Neural cell (in vitro differentiated cells): ENCODE measurements at regions not wholly inside any gene's neighbourhood (a gene's known extent, or its start where the extent isn't known, plus 50 kb on each side); places are given as distances from the start of the nearest gene placed in this dataset.

Source experiments
- H2AFZ ChIP-seq: fragments of 200-600, 300-800 bp; sonication (generic), shearing (Covaris generic); 2 replicates; pipeline ENCODE4 v1.6.0; 2014; ENCODE audit warnings: low read depth, mild to moderate bottlenecking, antibody characterized with exemption, low read length, moderate library complexity
- H3F3A ChIP-seq: fragments of 200-600 bp; shearing (Covaris generic); 2 replicates; pipeline ENCODE4 v1.6.1; 2016; ENCODE audit warnings: mild to moderate bottlenecking, moderate library complexity, mixed read lengths, antibody characterized with exemption, low read length; ENCODE audit not compliant: insufficient read depth, poor library complexity, severe bottlenecking
- H3K27ac ChIP-seq: fragments of 200-600, 300-800 bp; sonication (generic), shearing (Covaris generic); 2 replicates; pipeline ENCODE4 v1.5.1; 2014; ENCODE audit warnings: mild to moderate bottlenecking, low read length, moderate library complexity
- H3K27me3 ChIP-seq: fragments of 300-800, 200-600 bp; sonication (generic), shearing (Covaris generic); 2 replicates; pipeline ENCODE4 v1.6.0; 2014; ENCODE audit warnings: mild to moderate bottlenecking, low read depth, low read length, moderate library complexity; ENCODE audit not compliant: insufficient read depth
- H3K36me3 ChIP-seq: fragments of 300-800, 200-600 bp; sonication (generic), shearing (Covaris generic); 2 replicates; pipeline ENCODE4 v1.5.1; 2014; ENCODE audit warnings: mild to moderate bottlenecking, antibody characterized with exemption, low read length, moderate library complexity; ENCODE audit not compliant: insufficient read depth
- H3K4me2 ChIP-seq: fragments of 300-800, 200-600 bp; sonication (generic), shearing (Covaris generic); 2 replicates; pipeline ENCODE4 v1.6.0; 2014; ENCODE audit warnings: mild to moderate bottlenecking, low read length
- H3K4me3 ChIP-seq: fragments of 300-800, 200-600 bp; sonication (generic), shearing (Covaris generic); 2 replicates; pipeline ENCODE4 v1.5.1; 2014; ENCODE audit warnings: mild to moderate bottlenecking, low read length, moderate library complexity
- H3K79me2 ChIP-seq: fragments of 200-600 bp; shearing (Covaris generic); replicated peaks from 2 replicates; pipeline ENCODE4 v1.6.0; 2014; ENCODE audit warnings: mild to moderate bottlenecking, low read length, moderate library complexity; ENCODE audit not compliant: insufficient read depth
- H3K9ac ChIP-seq: fragments of 300-800, 200-600 bp; sonication (generic), shearing (Covaris generic); 2 replicates; pipeline ENCODE4 v1.6.1; 2016; ENCODE audit warnings: mild to moderate bottlenecking, low read length, mixed read lengths
- H3K9me2 ChIP-seq: fragments of 200-600 bp; shearing (Covaris generic); 2 replicates; pipeline ENCODE4 v1.6.1; 2016; ENCODE audit warnings: mild to moderate bottlenecking, low read length, mixed read lengths; ENCODE audit not compliant: insufficient read depth
- H3K9me3 ChIP-seq: fragments of 200-600, 300-800 bp; sonication (generic), shearing (Covaris generic); 2 replicates; pipeline ENCODE4 v1.6.1; 2016; ENCODE audit warnings: mild to moderate bottlenecking, mixed run types, low read length, moderate library complexity, mixed read lengths
- H4K20me1 ChIP-seq: fragments of 200-600 bp; shearing (Covaris generic); 2 replicates; pipeline ENCODE4 v1.6.1; 2016; ENCODE audit warnings: mild to moderate bottlenecking, mixed run types; ENCODE audit not compliant: insufficient read depth
- CTCF ChIP-seq: fragments of 450-650 bp; IDR thresholded peaks from 2 replicates; pipeline ENCODE4 v1.5.1; 2014; ENCODE audit warnings: antibody characterized with exemption, mild to moderate bottlenecking, moderate library complexity; ENCODE audit not compliant: poor library complexity, severe bottlenecking
- EP300 ChIP-seq: fragments of 450-650 bp; conservative IDR thresholded peaks from 2 replicates; pipeline ENCODE4 v1.6.1; 2014; ENCODE audit warnings: antibody characterized with exemption, mild to moderate bottlenecking, moderate library complexity; ENCODE audit not compliant: poor library complexity, severe bottlenecking
- EZH2 ChIP-seq: fragments of 200-600, 300-800 bp; shearing (Covaris generic), sonication (generic); IDR thresholded peaks from 2 replicates; pipeline ENCODE4 v1.6.1; 2014; ENCODE audit warnings: antibody characterized with exemption, low read length, borderline replicate concordance, mild to moderate bottlenecking; ENCODE audit not compliant: insufficient read depth, poor library complexity, severe bottlenecking
- MXI1 ChIP-seq: fragments of 450-650 bp; conservative IDR thresholded peaks from 2 replicates; pipeline ENCODE4 v1.6.1; 2014; ENCODE audit warnings: antibody characterized with exemption, mild to moderate bottlenecking; ENCODE audit not compliant: poor library complexity, severe bottlenecking
- POLR2AphosphoS5 ChIP-seq: IDR thresholded peaks from 2 replicates; pipeline ENCODE4 v1.6.1; 2012
- RAD21 ChIP-seq: fragments of 450-650 bp; conservative IDR thresholded peaks from 2 replicates; pipeline ENCODE4 v1.6.1; 2014; ENCODE audit warnings: antibody characterized with exemption, mild to moderate bottlenecking, moderate library complexity
- REST ChIP-seq: IDR thresholded peaks from 2 replicates; pipeline ENCODE4 v1.6.1; 2012; ENCODE audit warnings: borderline replicate concordance
- SMC3 ChIP-seq: fragments of 450-650 bp; conservative IDR thresholded peaks from 2 replicates; pipeline ENCODE4 v1.6.1; 2014; ENCODE audit warnings: antibody characterized with exemption, mild to moderate bottlenecking, moderate library complexity; ENCODE audit not compliant: poor library complexity
- TAF1 ChIP-seq: IDR thresholded peaks from 2 replicates; pipeline ENCODE4 v1.6.1; 2012; ENCODE audit warnings: low read depth

GRCh38 chr13:111909501-111909900 is 157.4 kb upstream of the SOX1 start:
- Histone ChIP-seq H3K9me2 (no peaks in the 10 kb centered on the region), H3K9me3 (no peaks in the 10 kb centered on the region), H3K4me3 (no peak overlapping the region), H3F3A (no peaks in the 10 kb centered on the region), H3K27ac (no peak overlapping the region), H3K4me2 (no peak overlapping the region), H3K79me2 (no peaks in the 10 kb centered on the region), H3K27me3 (no peaks in the 10 kb centered on the region), H3K9ac (no peak overlapping the region), H2AFZ (no peak overlapping the region), H4K20me1 (no peaks in the 10 kb centered on the region), H3K36me3 (no peaks in the 10 kb centered on the region)
- TF ChIP-seq SMC3 = no peak

GRCh38 chr13:111909971-111910671 is 156.8 kb upstream of the SOX1 start:
- Histone ChIP-seq H3K27me3 (no peaks in the 10 kb centered on the region), H3K4me3 (no peak overlapping the region), H3K9ac (no peak overlapping the region), H3K36me3 (no peaks in the 10 kb centered on the region), H3K4me2 (no peak overlapping the region), H3K9me3 (no peaks in the 10 kb centered on the region), H4K20me1 (no peaks in the 10 kb centered on the region), H3F3A (no peaks in the 10 kb centered on the region), H2AFZ (no peak overlapping the region), H3K79me2 (no peaks in the 10 kb centered on the region), H3K9me2 (no peaks in the 10 kb centered on the region), H3K27ac (no peak overlapping the region)
- TF ChIP-seq MXI1 (no peak), REST (no peak), RAD21 (no peak), EP300 (no peak)

- Histone ChIP-seq H3K9me2 (no peaks in the 10 kb centered on the region), H3K27me3 (no peaks in the 10 kb centered on the region), H3K9me3 (no peaks in the 10 kb centered on the region), H3K4me3 (no peak overlapping the region), H3K4me2 (no peak overlapping the region), H3K79me2 (no peaks in the 10 kb centered on the region), H3K9ac (no peak overlapping the region), H3K36me3 (no peaks in the 10 kb centered on the region), H4K20me1 (no peaks in the 10 kb centered on the region), H3F3A (no peaks in the 10 kb centered on the region), H2AFZ (no peak overlapping the region), H3K27ac (no peak overlapping the region)
- TF ChIP-seq MXI1 (no peak), EZH2 (no peak), TAF1 (no peak), EP300 (no peak), SMC3 (no peak), REST (no peak), POLR2AphosphoS5 (no peak), RAD21 (no peak), CTCF (no peak)
Observed at GRCh38 chr13:111911121-111911720, 155.7 kb upstream of the SOX1 start.
